ENCODE measurements at regions not wholly inside any gene's neighbourhood (a gene's known extent, or its start where the extent isn't known, plus 50 kb on each side); places are given as distances from the start of the nearest gene placed in this dataset.

GRCh38 chr7:34308595-34308994 lies 349.4 kb upstream of the NPSR1 start:
- TF ChIP-seq CTCF (IDR thresholded peaks at IDR 0.05; ENCODE audit: borderline replicate concordance, extremely low read depth, low read length, poor library complexity, severe bottlenecking) (no peak), EZH2 (IDR thresholded peaks at IDR 0.05; ENCODE audit: borderline replicate concordance, low read depth, low read length, severe bottlenecking) (no peak)

All from DND-41 (cell line).